Right atrium auricular region (tissue), 2 donors: ENCODE measurements at regions not wholly inside any gene's neighbourhood (a gene's known extent, or its start where the extent isn't known, plus 50 kb on each side); places are given as distances from the start of the nearest gene placed in this dataset.

ENCODE experiments used
- DNase-seq: peaks from one replicate; pipeline ENCODE4 v3.0.0-alpha.2; 2019; ENCODE audit warnings: low spot score
- H3K27ac ChIP-seq, 2 donors: fragments of 200-600 bp; sonication (generic); 1 replicate in 1 of 2; 2 replicates in 1 of 2; pipeline ENCODE4 v1.5.1; 2016 to 2019
- H3K27me3 ChIP-seq, 2 donors: fragments of 200-600 bp; sonication (generic); one replicate each; pipeline versions ENCODE4 v1.5.1 to v1.6.0; 2017 to 2019
- H3K36me3 ChIP-seq: fragments of 200-600 bp; sonication (generic); one replicate; pipeline ENCODE4 v1.5.1; 2016
- H3K4me1 ChIP-seq, 2 donors: fragments of 200-600 bp; sonication (generic); one replicate each; pipeline versions ENCODE4 v1.5.1 to v1.6.0; 2017 to 2019
- H3K4me3 ChIP-seq, 2 donors: fragments of 200-600 bp; sonication (generic); 1 replicate in 1 of 2; 2 replicates in 1 of 2; pipeline ENCODE4 v1.5.1; 2017 to 2019; ENCODE audit warnings: mild to moderate bottlenecking in 1 of 2, moderate library complexity in 1 of 2
- H3K9me3 ChIP-seq, 2 donors: fragments of 200-600 bp; sonication (generic); one replicate each; pipeline ENCODE4 v1.5.1; 2019
- CTCF ChIP-seq, 2 donors: fragments of 200-600 bp; sonication (generic); IDR thresholded peaks; one replicate each; pipeline ENCODE4 v1.5.1; 2019; ENCODE audit warnings: antibody characterized with exemption in 2 of 2

- Histone ChIP-seq H3K9me3 (no peaks in the 10 kb centered on the region), H3K4me1 (peaks cover 0 to 9% of the 10 kb centered on the region in 2 donors), H3K27ac (no peak overlapping the region), H3K4me3 (no peak overlapping the region), H3K36me3 (no peaks in the 10 kb centered on the region), H3K27me3 (no peaks in the 10 kb centered on the region)
- no peak for DNase-seq
- TF ChIP-seq CTCF (IDR thresholded peaks at IDR 0.05) = no peak
Observed at GRCh38 chr5:148952097-148952867, 110.6 kb downstream of the SH3TC2 start.

- Histone ChIP-seq H3K9me3 (no peaks in the 10 kb centered on the region), H3K4me3 (no peak overlapping the region), H3K27ac (no peak overlapping the region), H3K36me3 (no peaks in the 10 kb centered on the region), H3K4me1 (peaks cover 0 to 9% of the 10 kb centered on the region in 2 donors), H3K27me3 (no peaks in the 10 kb centered on the region)
- DNase-seq = no peak
- no peak for TF ChIP-seq CTCF (IDR thresholded peaks at IDR 0.05)
Observed at GRCh38 chr5:148953711-148954110, 109.2 kb downstream of the SH3TC2 start.
